Stomach (tissue), 8 donors: ENCODE measurements at regions not wholly inside any gene's neighbourhood (a gene's known extent, or its start where the extent isn't known, plus 50 kb on each side); places are given as distances from the start of the nearest gene placed in this dataset.

ENCODE experiments used
- DNase-seq, 2 donors: peaks; one replicate each; pipeline versions ENCODE4 v3.0.0 to v3.0.0-alpha.2; 2013 to 2019
- H3K27ac ChIP-seq, 5 donors: fragments of 200-600 bp in 4 of 5; sonication (generic) in 4 of 5; one replicate each; pipeline ENCODE4 v1.5.1; 2013 to 2019; ENCODE audit warnings: mild to moderate bottlenecking in 1 of 5, moderate library complexity in 1 of 5
- H3K27me3 ChIP-seq, 3 donors: fragments of 200-600 bp; sonication (generic); one replicate each; pipeline ENCODE4 v1.5.1; 2017 to 2019; ENCODE audit warnings: mixed run types in 1 of 3
- H3K36me3 ChIP-seq, 4 donors: fragments of 200-600 bp; sonication (generic); 1 replicate in 3 of 4; 2 replicates in 1 of 4; pipeline ENCODE4 v1.5.1; 2016 to 2019
- H3K4me1 ChIP-seq, 4 donors: fragments of 200-600 bp; sonication (generic); one replicate each; pipeline ENCODE4 v1.5.1; 2016 to 2019
- H3K4me3 ChIP-seq, 4 donors: fragments of 200-600 bp; sonication (generic) in 3 of 4; one replicate each; pipeline ENCODE4 v1.5.1; 2016 to 2019; ENCODE audit warnings: mild to moderate bottlenecking in 1 of 4
- H3K9me3 ChIP-seq, 4 donors: fragments of 200-600 bp; sonication (generic); one replicate each; pipeline ENCODE4 v1.5.1; 2016 to 2019
- CTCF ChIP-seq, 7 experiments: fragments of 450-650 bp in 4 of 7; fragments of 200-600 bp in 3 of 7; sonication (generic) in 3 of 7; IDR thresholded peaks; one replicate each; pipeline ENCODE4 v1.5.1; 2016 to 2019; ENCODE audit warnings: antibody characterized with exemption in 7 of 7, control low read depth in 2 of 7, mild to moderate bottlenecking in 1 of 7
- EP300 ChIP-seq: sonication (generic); formaldehyde crosslinking; IDR thresholded peaks from one replicate; pipeline ENCODE4 v1.6.1; 2017; ENCODE audit warnings: antibody characterized with exemption
- POLR2A ChIP-seq, 4 donors: fragments of 450-650 bp; IDR thresholded peaks; one replicate each; pipeline ENCODE4 v1.6.1; 2016; ENCODE audit warnings: antibody characterized with exemption in 4 of 4, control low read depth in 2 of 4, mild to moderate bottlenecking in 1 of 4, moderate library complexity in 1 of 4
- POLR2AphosphoS5 ChIP-seq, 3 donors: sonication (generic); formaldehyde crosslinking; IDR thresholded peaks; one replicate each; pipeline ENCODE4 v1.6.1; 2016; ENCODE audit warnings: antibody characterized with exemption in 3 of 3
- WGBS, 5 donors: extraction: QIAGEN DNeasy Blood & Tissue Kit in 3 of 5; methylation state at CpG; one replicate each; pipeline versions ENCODE4 v1.1.5 to v1.1.7; 2013 to 2018; 5-methylcytosine and 5-hydroxymethylcytosine counted together
- intact Hi-C: fragments of 100-400 bp; cut with DNase I; formaldehyde crosslinking; loops from one replicate; pipeline ENCODE4 v1.15.1; 2023; ENCODE audit warnings: low total_unique reads
- donor health status: healthy with polysubstance abuse.
- donor health status: Bipolar disorder and iron deficiency.
- donor health status: healthy.

GRCh38 chr10:125457406-125457805 lies 225.6 kb downstream of the TEX36 start:
- Histone ChIP-seq H3K9me3 (no peaks in the 10 kb centered on the region), H3K27ac (no peak overlapping the region), H3K36me3 (no peaks in the 10 kb centered on the region), H3K4me1 (peaks cover 0 to 4% (median 0%) of the 10 kb centered on the region in 4 donors), H3K27me3 (peaks cover 0 to 10% (median 0%) of the 10 kb centered on the region in 3 donors), H3K4me3 (no peak overlapping the region)
- intact Hi-C loops, result no loop called here
- WGBS, 5 donors, result 42 to 48% (median 45%) methylated on average over 5 of the region's 5 CpGs
- no peak for DNase-seq
- no peak for TF ChIP-seq POLR2A (IDR thresholded peaks at IDR 0.05)
- no peak for TF ChIP-seq EP300
- no peak for TF ChIP-seq CTCF (IDR thresholded peaks at IDR 0.05)
- no peak for TF ChIP-seq POLR2AphosphoS5 (IDR thresholded peaks at IDR 0.05)

- TF ChIP-seq CTCF (IDR thresholded peaks at IDR 0.05) (no peak), POLR2AphosphoS5 (IDR thresholded peaks at IDR 0.05) (no peak), EP300 (no peak), POLR2A (IDR thresholded peaks at IDR 0.05) (no peak)
- no peak overlapping the region for H3K4me3 ChIP-seq
- H3K27ac ChIP-seq, result no peak overlapping the region
- no peak for DNase-seq
- peaks cover 0 to 5% (median 0%) of the 10 kb centered on the region in 3 donors for H3K27me3 ChIP-seq
- WGBS, 5 donors, result 28 to 52% (median 44%) methylated on average over 3 of the region's 3 CpGs
- H3K4me1 ChIP-seq, result peaks cover 0 to 4% (median 0%) of the 10 kb centered on the region in 4 donors
- intact Hi-C loops, result no loop called here
- no peaks in the 10 kb centered on the region for H3K36me3 ChIP-seq
- H3K9me3 ChIP-seq, result no peaks in the 10 kb centered on the region
These were observed 227.1 kb downstream of the TEX36 start for GRCh38 chr10:125455855-125456254.

- DNase-seq, result no peak
- H3K36me3 ChIP-seq, result no peaks in the 10 kb centered on the region
- H3K9me3 ChIP-seq, result no peaks in the 10 kb centered on the region
- peaks cover 0 to 5% (median 0%) of the 10 kb centered on the region in 3 donors for H3K27me3 ChIP-seq
- TF ChIP-seq POLR2AphosphoS5 (IDR thresholded peaks at IDR 0.05), result no peak
- TF ChIP-seq POLR2A (IDR thresholded peaks at IDR 0.05), result no peak
- TF ChIP-seq CTCF (IDR thresholded peaks at IDR 0.05), result no peak
- no peak for TF ChIP-seq EP300
- intact Hi-C loops, result no loop called here
- peaks cover 0 to 4% (median 0%) of the 10 kb centered on the region in 4 donors for H3K4me1 ChIP-seq
- 17 to 45% (median 28%) methylated on average over 2 of the region's 2 CpGs for WGBS, 5 donors
- H3K4me3 ChIP-seq, result no peak overlapping the region
- no peak overlapping the region for H3K27ac ChIP-seq
These were observed 227.5 kb downstream of the TEX36 start for GRCh38 chr10:125455431-125455830.

- H3K36me3 ChIP-seq, result no peaks in the 10 kb centered on the region
- WGBS, 5 donors, result 76 to 87% (median 82%) methylated on average over 10 of the region's 10 CpGs
These were observed 231.6 kb downstream of the TEX36 start for GRCh38 chr10:125451319-125451718.

More at GRCh38 chr10:125451319-125451718, 231.6 kb downstream of the TEX36 start:
- Histone ChIP-seq H3K4me3 (no peak overlapping the region), H3K9me3 (no peaks in the 10 kb centered on the region), H3K27ac (no peak overlapping the region), H3K27me3 (peaks cover 0 to 5% (median 0%) of the 10 kb centered on the region in 3 donors), H3K4me1 (peaks cover 0 to 4% (median 0%) of the 10 kb centered on the region in 4 donors)
- peak in 1 of 2 donors; percentile 11 for DNase-seq
- intact Hi-C loops, result no loop called here
- TF ChIP-seq EP300, result no peak
- TF ChIP-seq CTCF (IDR thresholded peaks at IDR 0.05), result no peak
- no peak for TF ChIP-seq POLR2AphosphoS5 (IDR thresholded peaks at IDR 0.05)
- no peak for TF ChIP-seq POLR2A (IDR thresholded peaks at IDR 0.05)
